Smooth muscle cell (in vitro differentiated cells): ENCODE measurements at regions not wholly inside any gene's neighbourhood (a gene's known extent, or its start where the extent isn't known, plus 50 kb on each side); places are given as distances from the start of the nearest gene placed in this dataset.
A peak's percentile ranks its signal among the peaks of the same experiment; 100 is the strongest.

ENCODE experiments used
- DNase-seq: peaks from one replicate; lab custom pipeline; 2025; ENCODE audit not compliant: unreplicated experiment; lab: John Stamatoyannopoulos, UW
- H2AFZ ChIP-seq: fragments of 200-600 bp; sonication (generic); 2 replicates; pipeline ENCODE4 v1.6.0; 2016; ENCODE audit warnings: antibody characterized with exemption, low read depth, mild to moderate bottlenecking
- H3F3A ChIP-seq: fragments of 200-600 bp; sonication (generic); 2 replicates; pipeline ENCODE4 v1.6.0; 2017; ENCODE audit warnings: antibody characterized with exemption, low read depth
- H3K27ac ChIP-seq: fragments of 200-600 bp; sonication (generic); 2 replicates; pipeline ENCODE4 v1.5.1; 2016; ENCODE audit warnings: low read depth, mild to moderate bottlenecking
- H3K27me3 ChIP-seq: fragments of 200-600 bp; sonication (generic); 2 replicates; pipeline ENCODE4 v1.6.1; 2016; ENCODE audit warnings: low read depth, mild to moderate bottlenecking
- H3K36me3 ChIP-seq: fragments of 200-600 bp; sonication (generic); 2 replicates; pipeline ENCODE4 v1.5.1; 2016; ENCODE audit warnings: low read depth
- H3K4me1 ChIP-seq: fragments of 200-600 bp; sonication (generic); 2 replicates; pipeline ENCODE4 v1.5.1; 2016; ENCODE audit warnings: low read depth
- H3K4me2 ChIP-seq: fragments of 200-600 bp; sonication (generic); 2 replicates; pipeline ENCODE4 v1.6.0; 2016; ENCODE audit warnings: mild to moderate bottlenecking
- H3K4me3 ChIP-seq: fragments of 200-600 bp; sonication (generic); 2 replicates; pipeline ENCODE4 v1.5.1; 2016; ENCODE audit warnings: mild to moderate bottlenecking
- H3K79me2 ChIP-seq: fragments of 200-600 bp; sonication (generic); 2 replicates; pipeline ENCODE4 v1.6.0; 2016; ENCODE audit warnings: low read depth, mild to moderate bottlenecking
- H3K9ac ChIP-seq: fragments of 200-600 bp; sonication (generic); 2 replicates; pipeline ENCODE4 v1.6.0; 2016; ENCODE audit warnings: low read depth
- H3K9me3 ChIP-seq: fragments of 200-600 bp; sonication (generic); replicated peaks from 2 replicates; pipeline ENCODE4 v1.5.1; 2016; ENCODE audit warnings: low read depth
- H4K20me1 ChIP-seq: fragments of 200-600 bp; sonication (generic); 2 replicates; pipeline ENCODE4 v1.6.0; 2016; ENCODE audit warnings: low read depth
- CTCF ChIP-seq: fragments of 200-600 bp; sonication (generic); IDR thresholded peaks from 2 replicates; pipeline ENCODE4 v1.5.1; 2017; ENCODE audit warnings: borderline replicate concordance, mild to moderate bottlenecking, antibody characterized with exemption; ENCODE audit not compliant: insufficient read depth, poor library complexity, severe bottlenecking
- WGBS: methylation state at CpG from one replicate; pipeline ENCODE4 v1.1.7; 2016; ENCODE audit warnings: low lambda C conversion rate; 5-methylcytosine and 5-hydroxymethylcytosine counted together

DNA sequence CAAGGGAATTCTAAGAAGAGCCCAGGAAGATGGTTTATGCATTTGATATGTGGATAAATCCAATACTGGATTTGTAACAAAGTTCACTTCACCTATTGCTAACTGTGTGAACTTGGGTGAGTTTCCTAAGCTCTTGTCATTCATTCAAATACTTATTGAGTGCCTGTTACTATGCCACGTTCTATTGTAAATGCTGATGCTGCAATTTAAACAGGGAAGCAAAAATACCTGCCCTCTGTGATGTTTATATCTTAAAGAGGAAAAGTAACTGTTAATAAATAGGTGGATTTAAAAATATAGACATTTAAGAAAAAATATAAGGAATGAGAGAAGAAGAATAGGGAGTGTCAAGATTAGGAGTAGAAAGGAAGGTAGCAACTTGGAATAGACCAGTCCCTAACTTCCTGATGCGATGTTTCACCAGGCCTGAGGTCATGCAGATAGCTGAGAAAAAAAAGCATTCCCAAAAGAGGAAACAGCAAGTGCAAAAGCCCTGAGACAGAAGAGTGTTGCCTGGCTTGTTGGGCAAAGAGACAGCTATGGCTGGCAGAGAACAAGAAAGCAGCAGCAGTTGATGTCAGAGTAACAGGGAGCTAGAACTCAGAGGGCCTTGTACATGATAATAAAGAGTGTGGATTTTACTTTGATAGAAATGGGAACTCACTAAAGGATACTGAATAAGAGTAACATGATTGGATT is 54.3 kb upstream of the TCF21 start:
- Histone ChIP-seq H3K36me3 (no peaks in the 10 kb centered on the region), H3K4me3 (no peak overlapping the region), H3K9ac (no peak overlapping the region), H4K20me1 (no peaks in the 10 kb centered on the region), H3K79me2 (no peaks in the 10 kb centered on the region), H3K27ac (no peak overlapping the region), H2AFZ (no peak overlapping the region), H3K27me3 (no peaks in the 10 kb centered on the region), H3K4me2 (no peak overlapping the region), H3K4me1 (no peaks in the 10 kb centered on the region), H3F3A (no peaks in the 10 kb centered on the region), H3K9me3 (no peaks in the 10 kb centered on the region)
- no peak for TF ChIP-seq CTCF
- 90% methylated on average over 2 of the region's 2 CpGs for WGBS
- DNase-seq, result no peak

- Histone ChIP-seq H4K20me1 (no peaks in the 10 kb centered on the region), H3K9ac (no peak overlapping the region), H3K4me1 (no peaks in the 10 kb centered on the region), H3F3A (no peaks in the 10 kb centered on the region), H3K4me3 (no peak overlapping the region), H3K4me2 (no peak overlapping the region), H3K36me3 (no peaks in the 10 kb centered on the region), H3K27me3 (peaks cover 3% of the 10 kb centered on the region), H2AFZ (no peak overlapping the region), H3K79me2 (no peaks in the 10 kb centered on the region), H3K27ac (no peak overlapping the region), H3K9me3 (no peaks in the 10 kb centered on the region)
- TF ChIP-seq CTCF, result peak; percentile 20
- no peak for DNase-seq
- 98% methylated on average over 4 of the region's 4 CpGs for WGBS
These were observed 53.0 kb upstream of the TCF21 start for GRCh38 chr6:133835901-133836300.

- Histone ChIP-seq H2AFZ (peak overlapping the region; percentile 90), H3K27me3 (peaks cover 3% of the 10 kb centered on the region), H3K79me2 (no peaks in the 10 kb centered on the region), H3K27ac (no peak overlapping the region), H4K20me1 (no peaks in the 10 kb centered on the region), H3F3A (no peaks in the 10 kb centered on the region), H3K4me2 (peak overlapping the region; percentile 87), H3K36me3 (no peaks in the 10 kb centered on the region), H3K4me3 (peak overlapping the region; percentile 66), H3K4me1 (no peaks in the 10 kb centered on the region), H3K9me3 (no peaks in the 10 kb centered on the region), H3K9ac (no peak overlapping the region)
- peak; percentile 89 for TF ChIP-seq CTCF
- peak; percentile 22 for DNase-seq
- 4% methylated on average over 30 of the region's 30 CpGs for WGBS
These were observed 51.0 kb upstream of the TCF21 start for GRCh38 chr6:133837801-133838349.
